ENCODE measurements at regions not wholly inside any gene's neighbourhood (a gene's known extent, or its start where the extent isn't known, plus 50 kb on each side); places are given as distances from the start of the nearest gene placed in this dataset.

DNA sequence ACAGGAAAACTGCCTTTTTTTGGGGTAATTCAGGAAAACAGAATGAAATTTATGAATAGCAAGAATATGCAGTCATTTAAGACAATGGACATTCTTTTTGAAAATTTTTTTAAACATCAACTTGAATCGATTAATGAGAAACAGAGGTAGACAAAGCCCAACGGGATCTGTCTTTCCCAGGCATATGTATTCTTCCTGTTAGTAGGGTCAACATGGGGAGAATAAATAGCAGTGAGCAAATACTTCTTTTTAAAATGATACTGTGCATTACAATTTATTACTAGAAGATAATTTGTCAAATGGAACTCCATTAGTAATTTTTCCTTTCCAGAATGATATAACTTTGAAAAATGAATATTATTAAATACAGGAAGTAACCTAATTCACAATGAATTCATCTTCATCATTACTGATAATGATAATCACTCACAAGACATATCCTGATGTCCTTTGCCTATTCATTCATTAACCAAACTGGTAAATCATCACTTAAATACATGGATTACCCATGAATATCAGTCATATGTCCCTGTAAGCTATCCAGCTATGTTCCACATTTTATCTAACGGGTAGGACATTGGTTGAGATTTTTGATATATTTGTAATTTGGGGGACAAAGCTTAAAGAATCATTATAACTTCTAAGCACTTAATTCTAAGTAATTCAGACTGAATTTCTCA is 209.2 kb upstream of the CDIN1 start:
- TF ChIP-seq, protein P1, sequence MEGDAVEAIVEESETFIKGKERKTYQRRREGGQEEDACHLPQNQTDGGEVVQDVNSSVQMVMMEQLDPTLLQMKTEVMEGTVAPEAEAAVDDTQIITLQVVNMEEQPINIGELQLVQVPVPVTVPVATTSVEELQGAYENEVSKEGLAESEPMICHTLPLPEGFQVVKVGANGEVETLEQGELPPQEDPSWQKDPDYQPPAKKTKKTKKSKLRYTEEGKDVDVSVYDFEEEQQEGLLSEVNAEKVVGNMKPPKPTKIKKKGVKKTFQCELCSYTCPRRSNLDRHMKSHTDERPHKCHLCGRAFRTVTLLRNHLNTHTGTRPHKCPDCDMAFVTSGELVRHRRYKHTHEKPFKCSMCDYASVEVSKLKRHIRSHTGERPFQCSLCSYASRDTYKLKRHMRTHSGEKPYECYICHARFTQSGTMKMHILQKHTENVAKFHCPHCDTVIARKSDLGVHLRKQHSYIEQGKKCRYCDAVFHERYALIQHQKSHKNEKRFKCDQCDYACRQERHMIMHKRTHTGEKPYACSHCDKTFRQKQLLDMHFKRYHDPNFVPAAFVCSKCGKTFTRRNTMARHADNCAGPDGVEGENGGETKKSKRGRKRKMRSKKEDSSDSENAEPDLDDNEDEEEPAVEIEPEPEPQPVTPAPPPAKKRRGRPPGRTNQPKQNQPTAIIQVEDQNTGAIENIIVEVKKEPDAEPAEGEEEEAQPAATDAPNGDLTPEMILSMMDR (IDR thresholded peaks at IDR 0.05; ENCODE audit: insufficient read depth, low read depth, low read length), result no peak
- H3K4me3 ChIP-seq (ENCODE audit: low read depth, low read length), result no peak overlapping the region
- DNase-seq (ENCODE audit: low read depth), result no peak

DNA sequence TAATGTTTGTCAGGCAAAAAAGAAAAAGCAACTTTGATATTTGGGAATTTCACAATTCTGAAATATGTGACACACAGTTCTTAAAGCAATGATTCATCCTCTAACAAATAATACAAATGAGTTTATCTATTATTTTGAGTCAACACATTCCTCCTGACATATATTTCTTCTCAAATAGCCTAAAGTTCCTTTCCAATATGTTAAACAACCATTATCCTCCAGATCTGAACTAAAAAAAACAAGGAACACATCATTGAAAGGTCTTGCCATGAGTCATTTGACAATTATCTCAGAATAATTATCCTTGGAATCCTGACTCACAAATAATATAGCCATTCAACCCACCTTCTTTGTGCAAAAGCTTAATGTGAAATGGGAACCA is 208.7 kb upstream of the CDIN1 start:
- H3K4me3 ChIP-seq (ENCODE audit: low read depth, low read length), result no peak overlapping the region
- peak; percentile 73 for DNase-seq (ENCODE audit: low read depth)
- TF ChIP-seq, protein P1 (IDR thresholded peaks at IDR 0.05; ENCODE audit: insufficient read depth, low read depth, low read length), result no peak

DNA sequence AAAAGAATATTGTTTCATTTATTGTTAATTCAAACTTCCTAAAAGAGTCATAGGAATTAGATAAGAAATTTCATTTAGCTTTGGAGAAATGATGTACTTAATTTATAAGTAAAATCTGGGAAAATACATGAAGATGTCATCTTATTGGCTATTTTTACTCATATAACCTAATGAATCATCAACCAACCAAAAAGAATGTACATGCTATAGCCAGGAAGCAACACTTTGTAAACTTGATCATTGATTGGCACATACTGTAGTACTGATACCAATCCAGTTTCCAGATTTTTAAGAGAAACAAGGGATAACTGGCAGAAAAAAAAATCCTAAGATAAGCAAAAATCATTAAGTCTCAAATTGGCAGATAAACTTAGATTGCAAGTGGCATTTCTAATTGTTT is 207.9 kb upstream of the CDIN1 start:
- TF ChIP-seq, protein P1 (IDR thresholded peaks at IDR 0.05; ENCODE audit: insufficient read depth, low read depth, low read length), result no peak
- H3K4me3 ChIP-seq (ENCODE audit: low read depth, low read length), result no peak overlapping the region
- no peak for DNase-seq (ENCODE audit: low read depth)

DNA sequence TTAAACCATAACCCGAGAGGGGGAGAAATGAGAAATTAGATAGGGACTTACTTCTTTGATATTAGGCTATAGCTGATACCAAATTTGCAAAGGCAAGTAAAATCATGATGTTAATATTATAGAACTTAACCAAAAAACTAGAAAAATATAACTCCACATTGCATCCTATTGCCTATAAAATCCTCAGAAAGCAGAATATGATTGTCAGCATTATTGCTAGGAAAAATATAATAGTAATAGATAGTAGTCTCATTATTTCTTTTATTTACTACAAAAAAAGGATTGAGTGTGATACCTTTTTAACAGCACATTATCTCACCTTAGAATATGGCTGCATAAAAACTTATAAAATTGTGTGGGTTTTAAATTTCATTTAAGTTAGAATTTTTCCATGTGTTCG is 206.5 kb upstream of the CDIN1 start:
- no peak for DNase-seq (ENCODE audit: low read depth)
- no peak overlapping the region for H3K4me3 ChIP-seq (ENCODE audit: low read depth, low read length)
- TF ChIP-seq, protein P1 (IDR thresholded peaks at IDR 0.05; ENCODE audit: insufficient read depth, low read depth, low read length), result no peak

DNA sequence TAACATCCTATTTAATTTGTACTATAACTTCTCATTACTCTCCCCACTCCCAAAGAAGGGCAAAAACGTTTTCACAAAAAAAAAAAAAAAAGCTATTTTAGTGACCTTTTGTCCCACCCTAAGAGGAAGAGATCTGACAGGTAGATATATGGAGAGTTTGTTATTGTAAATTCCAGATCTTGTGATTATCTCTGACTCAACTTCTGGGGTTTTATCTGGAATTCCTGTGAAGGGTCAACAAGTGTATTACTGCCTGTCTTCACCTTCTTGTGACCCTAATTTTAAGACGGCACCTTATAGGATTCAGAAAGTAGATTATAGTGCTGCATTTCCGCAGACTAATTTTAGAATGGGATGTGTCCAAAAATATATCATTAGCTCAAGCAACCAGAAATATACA is 205.9 kb upstream of the CDIN1 start:
- no peak overlapping the region for H3K4me3 ChIP-seq (ENCODE audit: low read depth, low read length)
- TF ChIP-seq, protein P1 (IDR thresholded peaks at IDR 0.05; ENCODE audit: insufficient read depth, low read depth, low read length), result no peak
- no peak for DNase-seq (ENCODE audit: low read depth)

DNA sequence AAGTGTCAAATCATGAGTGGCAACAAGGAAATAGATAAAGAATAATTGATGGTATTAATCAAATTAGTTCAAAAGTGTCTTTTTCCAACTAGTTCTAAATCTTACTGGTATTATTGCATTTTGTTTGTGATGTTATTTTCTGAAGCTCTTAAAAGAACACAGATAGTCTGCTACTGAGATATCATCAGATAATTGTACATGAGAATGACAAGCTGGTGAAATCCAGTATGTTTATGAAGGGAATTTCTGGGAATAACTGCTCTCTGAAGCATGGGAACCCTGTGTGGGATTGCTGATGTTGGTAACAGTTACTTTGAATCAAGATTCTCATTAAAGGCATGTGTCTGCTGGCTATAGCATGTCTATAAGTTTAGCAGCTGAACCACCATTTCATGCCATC is 190.3 kb upstream of the CDIN1 start:
- no peak overlapping the region for H3K4me3 ChIP-seq (ENCODE audit: low read depth, low read length)
- DNase-seq (ENCODE audit: low read depth), result no peak
- TF ChIP-seq, protein P1 (IDR thresholded peaks at IDR 0.05; ENCODE audit: insufficient read depth, low read depth, low read length), result no peak

DNA sequence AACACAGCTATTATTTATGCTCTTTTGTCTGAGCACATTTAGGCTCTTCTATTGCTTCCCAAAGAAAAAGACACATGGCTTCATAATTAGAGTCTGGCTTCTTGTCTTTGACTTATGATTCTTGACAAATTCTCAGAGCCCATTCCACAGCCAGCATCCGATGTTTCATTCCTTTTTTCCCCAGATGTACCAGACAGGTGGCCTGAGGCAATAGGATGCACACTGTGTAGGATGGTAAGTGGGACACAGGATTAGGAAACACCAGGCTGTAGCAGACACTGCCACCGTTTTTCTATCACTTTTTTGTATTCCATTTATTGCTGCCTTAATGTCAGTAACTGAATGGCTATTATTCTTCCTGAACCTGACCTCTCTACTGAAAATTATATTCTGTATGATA is 188.9 kb upstream of the CDIN1 start:
- DNase-seq (ENCODE audit: low read depth), result no peak
- TF ChIP-seq, protein P1 (IDR thresholded peaks at IDR 0.05; ENCODE audit: insufficient read depth, low read depth, low read length), result no peak
- H3K4me3 ChIP-seq (ENCODE audit: low read depth, low read length), result no peak overlapping the region

Data from fibroblast of villous mesenchyme (primary cell).